IMR-90 (cell line): ENCODE measurements at regions not wholly inside any gene's neighbourhood (a gene's known extent, or its start where the extent isn't known, plus 50 kb on each side); places are given as distances from the start of the nearest gene placed in this dataset.

ENCODE experiments used
- ATAC-seq: fragments of 200-7000 bp; cut with Tn5 transposase; 2 replicates; pipeline ENCODE4 v1.9.1; 2020; ENCODE audit warnings: low read depth, mild to moderate bottlenecking, moderate library complexity
- BruUV-seq: library from RNA; stranded (reverse); fragments of 400-500 nt; replicated peaks from 2 replicates; lab custom pipeline; 2021; lab: Mats Ljungman, UMichigan
- CTCF ChIA-PET: fragments of 300-600 bp; formaldehyde crosslinking; extraction: SDS; loops from one replicate; lab custom pipeline; 2021; ENCODE audit warnings: antibody characterized with exemption; lab: Yijun Ruan, JAX
- POLR2A ChIA-PET: fragments of 300-600 bp; sonication (Branson Sonifier 250); formaldehyde crosslinking; loops from one replicate; lab custom pipeline; 2022; ENCODE audit warnings: antibody characterized with exemption; ENCODE audit not compliant: unreplicated experiment; lab: Charles Lee
- DNase-seq: peaks from one replicate; pipeline ENCODE4 v3.0.0; 2013
- H2AFZ ChIP-seq: replicated peaks from 2 replicates; pipeline ENCODE3; 2013; ENCODE audit warnings: low read length, mild to moderate bottlenecking; ENCODE audit not compliant: poor library complexity
- H2AK5ac ChIP-seq: 2 replicates; pipeline ENCODE4 v1.6.1; 2013; ENCODE audit warnings: low read depth, low read length, inconsistent platforms
- H2AK9ac ChIP-seq: replicated peaks from 2 replicates; pipeline ENCODE3; 2013; ENCODE audit warnings: mild to moderate bottlenecking, low read depth, low read length, moderate library complexity; ENCODE audit not compliant: poor library complexity
- H2BK120ac ChIP-seq: 2 replicates; pipeline ENCODE4 v1.6.1; 2013; ENCODE audit warnings: low read depth, low read length, inconsistent platforms
- H2BK15ac ChIP-seq: 3 replicates; pipeline ENCODE4 v1.6.1; 2013; ENCODE audit warnings: low read depth, low read length, inconsistent platforms
- H2BK20ac ChIP-seq: 2 replicates; pipeline ENCODE4 v1.6.1; 2013; ENCODE audit warnings: low read depth, mild to moderate bottlenecking, inconsistent platforms, low read length, moderate library complexity
- H2BK5ac ChIP-seq: 2 replicates; pipeline ENCODE4 v1.6.1; 2013; ENCODE audit warnings: mild to moderate bottlenecking, low read depth, low read length, inconsistent platforms; ENCODE audit not compliant: poor library complexity, severe bottlenecking
- H3K14ac ChIP-seq: replicated peaks from 2 replicates; pipeline ENCODE4 v1.6.1; 2013; ENCODE audit warnings: low read depth, low read length, inconsistent platforms
- H3K18ac ChIP-seq: 2 replicates; pipeline ENCODE4 v1.6.1; 2013; ENCODE audit warnings: low read depth, low read length, control low read depth
- H3K23ac ChIP-seq: 2 replicates; pipeline ENCODE4 v1.6.1; 2013; ENCODE audit warnings: low read depth, low read length, inconsistent platforms
- H3K27ac ChIP-seq: 2 replicates; pipeline ENCODE4 v1.5.1; 2013; ENCODE audit warnings: mild to moderate bottlenecking, control low read depth, low read length; ENCODE audit not compliant: insufficient read depth
- H3K27me3 ChIP-seq: 2 replicates; pipeline ENCODE4 v1.6.1; 2013; ENCODE audit warnings: low read length; ENCODE audit not compliant: control insufficient read depth, insufficient read depth
- H3K36me3 ChIP-seq: 2 replicates; pipeline ENCODE4 v1.6.1; 2013; ENCODE audit warnings: low read length, mixed read lengths; ENCODE audit not compliant: control insufficient read depth, insufficient read depth
- H3K4ac ChIP-seq: 2 replicates; pipeline ENCODE4 v1.6.1; 2013; ENCODE audit warnings: low read depth, low read length, inconsistent platforms
- H3K4me1 ChIP-seq: 2 replicates; pipeline ENCODE4 v1.6.1; 2013; ENCODE audit warnings: low read length, mixed read lengths; ENCODE audit not compliant: control insufficient read depth, insufficient read depth
- H3K4me2 ChIP-seq: 2 replicates; pipeline ENCODE4 v1.6.1; 2013; ENCODE audit warnings: low read depth, mild to moderate bottlenecking, control low read depth, low read length, moderate library complexity
- H3K4me3 ChIP-seq: 2 replicates; pipeline ENCODE4 v1.5.1; 2013; ENCODE audit warnings: low read depth, mild to moderate bottlenecking, control low read depth, low read length, moderate library complexity; ENCODE audit not compliant: insufficient read depth
- H3K56ac ChIP-seq: 2 replicates; pipeline ENCODE4 v1.6.1; 2013; ENCODE audit warnings: low read length, inconsistent platforms; ENCODE audit not compliant: insufficient read depth; ENCODE audit errors: extremely low read depth
- H3K79me1 ChIP-seq, 2 experiments: 2 replicates each; pipeline ENCODE4 v1.6.1; 2013; ENCODE audit warnings: low read length in 2 of 2, inconsistent platforms in 1 of 2, low read depth in 1 of 2
- H3K9ac ChIP-seq: 2 replicates; pipeline ENCODE4 v1.6.1; 2013; ENCODE audit warnings: low read depth, low read length, control low read depth
- H3K9me1 ChIP-seq: 2 replicates; pipeline ENCODE4 v1.6.1; 2013; ENCODE audit warnings: low read length, inconsistent platforms; ENCODE audit not compliant: insufficient read depth
- H3K9me3 ChIP-seq: 2 replicates; pipeline ENCODE4 v1.6.1; 2013; ENCODE audit warnings: low read length; ENCODE audit not compliant: control insufficient read depth, insufficient read depth
- H4K20me1 ChIP-seq: 2 replicates; pipeline ENCODE4 v1.6.1; 2013; ENCODE audit warnings: low read length, inconsistent platforms; ENCODE audit not compliant: insufficient read depth
- H4K5ac ChIP-seq: 2 replicates; pipeline ENCODE4 v1.6.1; 2013; ENCODE audit warnings: mild to moderate bottlenecking, low read depth, low read length, control low read depth
- H4K8ac ChIP-seq, 2 experiments: 2 replicates each; pipeline ENCODE4 v1.6.1; 2013; ENCODE audit warnings: low read depth in 2 of 2, low read length in 2 of 2, control low read depth in 1 of 2, inconsistent platforms in 1 of 2
- H4K91ac ChIP-seq: 2 replicates; pipeline ENCODE4 v1.6.1; 2013; ENCODE audit warnings: low read depth, low read length, inconsistent platforms; ENCODE audit not compliant: insufficient read depth
- CEBPB ChIP-seq: IDR thresholded peaks from 2 replicates; pipeline ENCODE4 v1.6.1; 2012; ENCODE audit warnings: low read depth, low read length, improper control_type of control experiment
- CHD1 ChIP-seq: IDR thresholded peaks from 2 replicates; pipeline ENCODE4 v1.6.1; 2012; ENCODE audit warnings: low read depth, low read length, improper control_type of control experiment
- ELK1 ChIP-seq: fragments of 150-350 bp; IDR thresholded peaks from 2 replicates; pipeline ENCODE4 v1.6.1; 2016; ENCODE audit warnings: low read depth, mild to moderate bottlenecking, low read length, moderate library complexity, borderline replicate concordance
- MAFK ChIP-seq: IDR thresholded peaks from 2 replicates; pipeline ENCODE4 v1.6.1; 2012; ENCODE audit warnings: low read depth, low read length, improper control_type of control experiment
- SMC3 ChIP-seq: fragments of 150-350 bp; IDR thresholded peaks from 2 replicates; pipeline ENCODE4 v1.6.1; 2016; ENCODE audit warnings: low read depth, mild to moderate bottlenecking, antibody characterized with exemption, low read length, moderate library complexity
- USF2 ChIP-seq: fragments of 150-350 bp; IDR thresholded peaks from 2 replicates; pipeline ENCODE4 v1.6.1; 2017; ENCODE audit warnings: mild to moderate bottlenecking, antibody characterized with exemption, low read length, low read depth
- WGBS, 2 experiments: methylation state at CpG; one replicate each; pipeline versions ENCODE4 v1.1.5 to v1.1.7; 2013; ENCODE audit warnings: missing lambda C conversion rate in 2 of 2; ENCODE audit not compliant: insufficient read length in 1 of 2; ENCODE audit errors: extremely low coverage in 2 of 2; 5-methylcytosine and 5-hydroxymethylcytosine counted together
- dilution Hi-C: fragments of 300-500 bp; cut with HindIII; formaldehyde crosslinking; loops from one replicate; pipeline ENCODE4 v1.14.3; 2018; ENCODE audit warnings: low sequenced_read_pairs; ENCODE audit not compliant: unreplicated experiment
- in situ Hi-C: fragments of 300-500 bp; cut with MboI; formaldehyde crosslinking; loops from 3 replicates; pipeline ENCODE4 v1.14.3; 2019; ENCODE audit warnings: low sequenced_read_pairs, inconsistent platforms, mixed read lengths
- intact Hi-C: fragments of 100-400 bp; cut with micrococcal nuclease; formaldehyde crosslinking; loops from 2 replicates; pipeline ENCODE4 v1.10.0; 2022

GRCh38 chr9:26356491-26356890 is 536.1 kb downstream of the CAAP1 start:
- Histone ChIP-seq H3K4ac (no peak overlapping the region), H3K36me3 (no peaks in the 10 kb centered on the region), H3K56ac (no peak overlapping the region), H3K18ac (no peak overlapping the region), H2BK20ac (no peak overlapping the region), H4K5ac (no peak overlapping the region), H2AFZ (no peak overlapping the region), H3K27ac (no peak overlapping the region), H3K14ac (no peak overlapping the region), H3K9me1 (no peaks in the 10 kb centered on the region), H3K79me1 (no peaks in the 10 kb centered on the region), H3K23ac (no peak overlapping the region), H3K4me3 (no peak overlapping the region), H2AK5ac (no peak overlapping the region), H2AK9ac (no peak overlapping the region), H3K4me2 (no peak overlapping the region), H4K8ac (no peak overlapping the region), H3K27me3 (no peaks in the 10 kb centered on the region), H2BK15ac (no peak overlapping the region), H4K20me1 (no peaks in the 10 kb centered on the region), H3K9me3 (no peaks in the 10 kb centered on the region), H3K4me1 (no peaks in the 10 kb centered on the region), H2BK120ac (no peak overlapping the region), H2BK5ac (no peak overlapping the region), H3K9ac (no peak overlapping the region), H4K91ac (no peak overlapping the region)
- WGBS, 2 experiments: no CpG with 5 or more reads among the region's 2 CpGs
- dilution Hi-C loops (no loop called here), in situ Hi-C loops (no loop called here), intact Hi-C loops (no loop called here)
- CTCF ChIA-PET: no interaction called here
- no TSS peak for BruUV-seq
- DNase-seq: no peak
- ATAC-seq: no peak
- POLR2A ChIA-PET: no interaction called here
- TF ChIP-seq ELK1 (no peak), SMC3 (no peak), USF2 (no peak), CEBPB (no peak), CHD1 (no peak), MAFK (no peak)
